HG02973 (cell line): ENCODE measurements at regions not wholly inside any gene's neighbourhood (a gene's known extent, or its start where the extent isn't known, plus 50 kb on each side); places are given as distances from the start of the nearest gene placed in this dataset.

ENCODE experiments used
- ATAC-seq: cut with Tn5 transposase; IDR thresholded peaks from one replicate; pipeline ENCODE4 v1.9.1; 2021; ENCODE audit warnings: moderate library complexity; ENCODE audit not compliant: unreplicated experiment

DNA sequence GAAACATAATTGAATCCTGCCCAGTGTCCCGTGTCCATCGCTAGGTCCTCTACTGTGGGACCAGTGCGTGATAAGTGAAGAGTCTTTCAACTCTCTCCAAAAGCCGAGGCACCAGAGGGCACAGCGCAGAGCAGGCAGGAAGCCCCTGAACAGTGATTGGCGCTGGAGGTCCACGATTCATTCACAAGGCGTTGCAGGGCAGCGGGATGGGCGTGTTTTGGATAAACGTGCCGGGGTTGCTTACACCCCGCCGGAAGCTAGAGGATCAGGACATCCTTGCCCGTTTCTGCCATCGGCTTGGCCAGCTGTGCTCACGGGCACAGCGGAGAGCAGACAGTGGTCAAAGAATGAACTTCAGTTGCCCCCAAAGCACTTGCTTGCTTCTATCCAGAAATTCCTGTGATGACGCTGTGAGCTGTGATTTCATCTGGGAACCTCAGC is 86.0 kb upstream of the PFKP start:
- no peak for ATAC-seq

DNA sequence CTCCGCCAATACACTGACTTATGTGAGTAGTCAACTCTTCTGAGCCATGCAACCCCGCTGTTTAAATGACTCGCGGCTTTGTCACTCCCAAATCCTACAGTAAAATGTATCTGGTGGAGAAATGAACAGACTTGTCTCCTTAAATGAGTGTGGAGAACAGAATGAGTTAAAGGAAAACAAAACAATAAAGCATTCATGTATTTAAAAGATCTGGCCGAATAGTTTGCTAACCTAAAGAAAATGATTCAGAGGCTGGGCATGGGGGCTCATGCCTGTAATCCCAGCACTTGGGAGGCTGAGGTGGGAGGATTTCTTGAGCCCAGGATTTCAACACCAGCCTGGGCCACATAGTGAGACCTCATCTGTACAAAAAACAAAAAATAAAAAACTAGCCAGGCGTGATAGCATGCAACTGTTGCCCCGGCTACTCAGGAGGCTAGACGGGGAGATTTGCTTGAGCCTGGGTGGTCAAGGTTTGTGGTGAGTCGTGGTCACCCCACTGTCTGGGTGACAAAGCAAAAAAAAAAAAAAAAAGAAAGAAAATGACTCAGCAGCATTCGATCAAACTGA is 86.5 kb upstream of the PFKP start:
- no peak for ATAC-seq

DNA sequence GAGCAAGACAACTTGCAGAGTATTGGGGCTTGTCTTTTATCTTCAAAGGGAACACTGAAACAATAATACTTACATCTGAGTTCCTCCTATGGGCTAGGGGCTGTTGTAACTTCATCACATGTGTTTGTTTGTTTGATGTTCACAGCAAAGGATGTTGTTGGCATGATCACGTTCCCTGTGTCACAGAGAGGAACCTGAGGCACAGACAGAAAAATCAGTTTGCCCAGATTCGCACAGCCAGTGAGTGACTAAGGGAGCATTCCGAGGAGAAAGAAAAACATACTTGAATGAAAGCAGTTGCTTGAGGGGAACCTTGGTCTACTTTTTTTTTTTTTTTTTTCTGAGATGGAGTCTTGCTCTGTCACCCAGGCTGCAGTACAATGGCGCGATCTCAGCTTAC is 87.2 kb upstream of the PFKP start:
- no peak for ATAC-seq

DNA sequence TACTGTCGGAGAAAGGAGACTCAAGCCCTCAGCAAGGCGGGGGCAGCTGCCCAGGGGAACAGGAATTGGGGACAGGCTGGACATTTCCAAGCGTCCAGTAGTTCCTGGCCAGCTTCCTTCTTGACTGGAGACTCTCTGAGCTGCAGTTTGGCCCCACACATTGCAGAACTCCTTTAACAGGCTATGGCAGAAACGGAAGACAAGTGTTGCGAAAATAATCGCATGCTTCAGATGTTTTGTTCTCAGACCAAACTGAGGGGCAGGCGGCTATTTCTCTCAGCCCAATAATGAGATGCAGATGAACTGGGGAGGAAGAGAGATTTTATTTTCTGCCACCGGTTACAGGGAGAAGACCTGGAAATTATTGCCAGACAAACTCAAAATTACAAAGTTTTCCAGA is 88.0 kb upstream of the PFKP start:
- ATAC-seq = no peak

DNA sequence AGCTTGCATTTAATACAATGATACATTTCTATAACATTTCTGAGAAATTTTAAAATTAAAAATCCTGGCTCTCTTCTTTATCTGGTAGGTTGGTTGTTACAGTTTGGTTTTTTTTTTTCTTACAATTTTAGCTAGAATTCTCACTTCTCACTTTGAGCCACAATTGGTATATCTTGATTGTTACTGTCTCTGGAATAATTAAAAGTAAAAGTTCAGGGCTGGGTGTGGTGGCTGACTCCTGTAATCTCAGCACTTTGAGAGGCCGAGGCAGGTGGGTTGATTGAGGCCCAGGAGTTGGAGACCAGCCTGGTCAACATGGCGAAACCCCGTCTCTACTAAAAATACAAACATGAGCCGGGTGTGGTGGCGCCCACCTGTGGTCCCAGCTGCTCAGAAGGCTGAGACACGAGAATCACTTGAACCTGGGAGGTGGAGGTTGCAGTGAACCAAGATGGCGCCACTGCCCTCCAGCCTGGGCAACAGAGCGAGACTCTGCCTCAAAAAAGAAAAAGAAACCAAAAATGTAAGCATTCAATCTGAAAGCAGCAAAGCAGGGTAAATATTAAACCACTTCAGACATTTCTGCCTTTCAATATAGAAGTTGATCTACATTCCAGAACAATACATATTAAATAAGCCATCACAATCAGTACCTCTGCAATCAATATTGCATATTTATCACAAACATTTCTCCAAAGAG is 88.6 kb upstream of the PFKP start:
- ATAC-seq = no peak

DNA sequence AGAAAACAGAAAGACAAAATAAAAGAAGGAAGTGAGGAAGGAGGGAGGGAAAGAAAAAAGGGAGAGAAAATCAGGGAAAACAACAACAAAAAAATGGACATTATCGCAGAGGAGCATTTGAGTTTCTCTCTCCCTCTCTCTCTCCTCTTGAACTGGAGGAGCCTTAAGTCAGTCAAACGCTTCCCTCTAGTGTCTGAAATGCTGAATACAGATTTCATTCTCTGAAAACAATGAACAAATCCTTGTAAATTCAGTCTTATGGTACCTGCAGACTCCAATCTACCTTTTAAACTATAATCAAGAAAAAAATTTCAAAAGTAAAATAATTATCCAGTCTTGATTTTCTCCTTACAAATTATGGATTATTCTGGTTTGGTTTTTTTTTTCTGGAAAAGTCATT is 89.2 kb upstream of the PFKP start:
- ATAC-seq = no peak

DNA sequence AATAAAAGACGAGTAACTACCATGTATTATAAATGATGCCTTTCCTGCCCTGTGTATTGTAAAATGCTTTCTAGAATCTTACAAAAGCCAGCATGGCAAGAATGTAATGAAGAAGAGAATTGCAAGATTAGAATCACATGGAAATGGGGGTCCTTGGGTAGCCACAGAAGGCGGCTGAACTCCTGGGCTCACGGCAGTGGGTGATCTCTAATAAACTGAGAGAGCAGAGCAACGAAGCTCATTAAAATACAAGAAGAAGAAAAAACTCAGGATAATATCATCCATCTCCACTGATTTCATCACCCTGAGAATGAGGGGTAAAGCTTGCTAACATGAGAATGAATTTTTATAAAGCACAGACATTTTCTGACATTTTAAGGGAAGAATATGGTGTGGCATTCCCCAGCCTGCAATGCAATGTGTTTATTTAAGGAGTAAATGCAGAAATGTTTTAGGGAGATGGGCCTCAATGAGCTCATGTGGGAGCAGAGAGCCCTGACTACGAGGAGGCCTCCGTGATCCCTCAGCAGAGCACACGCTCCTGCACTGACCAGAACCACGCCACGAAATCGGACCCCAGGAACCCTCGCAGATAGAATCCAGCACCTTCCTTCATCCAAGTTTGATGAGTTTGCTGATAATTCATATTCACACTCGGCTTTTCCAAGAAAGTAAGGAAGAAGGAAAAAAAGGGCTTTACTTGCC is 92.7 kb upstream of the PFKP start:
- no peak for ATAC-seq

DNA sequence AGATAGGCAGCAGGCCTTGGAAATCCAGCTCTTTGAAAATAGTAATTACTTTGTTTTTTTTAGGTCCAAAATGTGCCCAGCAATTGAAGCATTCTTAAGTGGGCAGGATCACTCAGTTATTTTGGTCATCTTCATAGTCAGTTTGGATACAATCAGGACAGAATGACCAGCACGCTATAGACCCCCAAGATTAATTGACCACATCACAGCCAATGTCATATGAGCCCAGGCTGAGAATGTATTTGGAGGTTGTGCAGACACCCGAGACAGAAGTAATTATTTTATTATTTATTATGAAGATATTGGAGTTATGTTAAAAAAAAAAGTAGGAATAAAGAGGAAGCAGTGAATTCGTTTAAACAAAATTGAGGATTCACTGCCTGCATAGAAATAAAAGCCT is 93.3 kb upstream of the PFKP start:
- no peak for ATAC-seq

DNA sequence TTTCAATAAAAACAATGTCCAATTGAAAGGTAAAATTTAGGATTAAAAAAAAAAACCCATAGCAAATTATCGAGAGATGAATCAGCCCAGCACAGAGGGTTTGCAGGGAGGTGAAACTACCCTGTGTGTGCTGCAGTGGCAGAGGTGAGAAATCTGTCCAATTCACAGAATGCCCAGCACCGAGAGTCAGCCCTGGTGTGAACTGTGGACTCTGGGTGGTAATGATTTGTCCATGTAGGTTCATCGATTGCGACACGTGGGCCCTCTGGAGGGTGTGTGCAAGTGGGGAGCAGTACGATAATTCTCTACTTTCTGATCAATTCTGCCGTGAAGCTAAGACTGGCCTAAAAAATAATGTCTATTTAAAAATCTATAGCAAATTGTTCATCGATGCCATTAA is 94.5 kb upstream of the PFKP start:
- ATAC-seq = no peak

DNA sequence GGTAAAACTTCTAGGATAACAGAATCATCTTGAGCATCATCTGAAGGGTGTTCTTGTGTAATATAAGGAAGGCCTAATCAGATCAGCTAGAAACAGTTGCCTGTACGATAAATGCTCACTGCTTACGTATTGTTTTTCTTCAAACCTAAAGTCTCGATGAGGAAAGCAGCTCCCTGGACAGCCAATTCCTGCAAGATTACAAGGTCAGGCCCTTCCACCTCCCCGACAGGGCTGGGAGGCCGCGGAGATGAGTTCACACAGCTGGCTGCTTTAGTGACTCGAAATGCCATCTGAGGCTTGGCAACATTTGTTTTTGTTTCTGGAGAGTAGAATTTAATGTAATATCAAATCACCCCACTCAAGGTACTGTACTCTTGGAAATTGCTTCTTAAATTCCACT is 95.1 kb upstream of the PFKP start:
- ATAC-seq = no peak

DNA sequence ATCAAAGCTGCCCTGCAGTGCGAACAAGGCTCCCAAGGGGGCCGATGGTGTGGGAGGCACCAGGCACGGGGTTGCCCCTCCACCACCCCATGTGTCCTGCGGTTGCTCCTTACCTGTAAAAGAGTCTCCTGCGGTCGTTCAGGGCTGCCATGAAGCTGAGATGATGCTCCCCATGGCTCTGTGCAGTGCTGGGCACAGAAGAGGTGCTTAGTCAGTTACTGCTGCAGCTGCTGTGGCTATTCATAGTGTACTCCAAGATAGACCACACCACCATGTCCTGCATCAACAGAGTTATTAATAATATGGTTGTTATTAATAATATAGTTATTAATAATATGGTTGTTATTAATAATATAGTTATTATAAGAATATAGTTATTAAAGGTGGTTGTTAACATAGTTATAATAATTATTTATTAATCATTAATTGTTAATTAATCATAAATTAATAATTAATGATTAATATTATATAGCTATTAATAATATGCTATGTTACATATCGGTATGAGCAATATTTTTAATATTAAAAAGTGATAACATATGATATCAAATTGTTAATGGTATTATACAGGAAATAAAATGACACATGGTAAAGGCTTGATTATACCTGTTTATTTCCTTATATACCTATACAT is 97.0 kb upstream of the PFKP start:
- ATAC-seq = no peak

DNA sequence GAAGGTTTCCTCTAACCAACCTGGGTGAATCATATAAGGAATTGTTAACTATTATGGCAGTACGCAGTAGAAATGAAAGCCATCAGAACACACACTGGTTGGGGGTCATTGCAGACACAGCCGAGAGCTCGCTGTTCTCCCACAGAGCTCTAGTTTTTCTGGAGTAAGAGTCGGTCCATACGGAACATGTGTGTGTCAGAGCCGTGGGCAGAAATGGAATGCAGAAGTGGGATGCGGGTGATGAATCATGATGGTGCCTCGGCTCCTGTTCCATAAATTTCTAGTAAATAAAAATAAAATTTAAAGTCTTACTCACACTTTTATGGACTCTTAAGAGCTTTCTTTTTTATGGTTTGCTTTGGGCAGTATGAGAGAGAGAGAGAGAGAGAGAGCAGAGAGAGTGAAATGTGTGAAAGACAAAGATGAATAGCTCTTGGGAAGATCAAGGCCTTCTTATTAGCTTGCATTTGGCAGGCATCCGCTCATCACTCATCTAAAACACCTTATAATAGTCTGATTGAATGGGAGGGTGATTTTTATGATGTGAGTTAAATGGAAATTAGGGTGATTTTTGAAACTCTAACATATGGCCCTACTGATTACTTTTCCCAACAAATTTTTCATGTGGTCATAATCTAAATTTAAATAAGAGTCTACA is 98.8 kb upstream of the PFKP start:
- ATAC-seq = no peak

DNA sequence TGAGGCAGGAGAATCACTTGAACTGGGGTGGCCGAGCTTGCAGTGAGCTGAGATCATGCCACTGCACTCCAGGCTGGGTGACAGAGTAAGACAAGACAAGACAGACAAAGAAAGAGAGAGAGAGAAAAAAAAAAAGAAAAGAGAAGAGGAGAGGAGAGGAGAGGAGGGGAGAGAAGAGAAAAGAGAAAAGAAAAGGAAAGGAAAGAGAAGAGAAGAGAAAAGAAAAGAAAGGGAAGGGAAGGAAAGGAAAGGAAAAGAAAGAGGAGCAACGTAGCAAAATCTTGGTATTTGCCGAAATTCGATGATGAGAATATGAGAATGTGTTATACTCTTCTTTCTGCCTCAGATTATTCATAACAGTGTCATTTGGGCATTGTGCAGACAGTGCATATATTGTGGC is 101.2 kb upstream of the PFKP start:
- no peak for ATAC-seq

DNA sequence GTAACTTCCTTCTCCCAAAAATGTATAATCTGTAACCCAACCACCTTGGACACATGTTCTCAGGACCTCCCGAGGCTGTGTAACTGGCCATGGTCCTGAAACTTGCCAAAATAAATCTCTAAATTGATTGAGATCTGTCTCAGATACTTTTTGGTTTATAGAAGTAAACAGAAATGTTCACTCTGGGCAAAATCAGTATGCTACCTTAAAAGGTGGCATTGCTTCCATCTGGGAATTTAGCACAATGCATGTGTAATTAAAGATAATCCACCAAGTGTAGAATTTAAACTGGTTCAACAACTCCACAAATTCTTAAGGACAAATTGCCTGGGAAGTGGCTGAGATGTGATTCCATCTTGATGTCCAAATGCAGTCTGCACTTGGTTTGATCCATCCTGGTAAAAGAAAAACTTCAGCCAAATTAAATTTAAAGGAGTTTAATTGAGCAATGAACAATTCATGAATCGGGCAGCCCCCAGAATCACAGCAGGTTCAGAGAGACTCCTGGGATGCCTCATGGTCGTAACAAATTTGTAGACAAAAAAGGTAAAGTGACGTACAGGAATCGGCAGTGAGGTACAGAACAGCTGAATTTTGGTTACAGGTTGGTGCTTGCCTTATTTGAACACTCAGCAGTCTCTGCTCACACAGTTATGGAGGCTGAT is 102.6 kb upstream of the PFKP start:
- ATAC-seq = no peak

DNA sequence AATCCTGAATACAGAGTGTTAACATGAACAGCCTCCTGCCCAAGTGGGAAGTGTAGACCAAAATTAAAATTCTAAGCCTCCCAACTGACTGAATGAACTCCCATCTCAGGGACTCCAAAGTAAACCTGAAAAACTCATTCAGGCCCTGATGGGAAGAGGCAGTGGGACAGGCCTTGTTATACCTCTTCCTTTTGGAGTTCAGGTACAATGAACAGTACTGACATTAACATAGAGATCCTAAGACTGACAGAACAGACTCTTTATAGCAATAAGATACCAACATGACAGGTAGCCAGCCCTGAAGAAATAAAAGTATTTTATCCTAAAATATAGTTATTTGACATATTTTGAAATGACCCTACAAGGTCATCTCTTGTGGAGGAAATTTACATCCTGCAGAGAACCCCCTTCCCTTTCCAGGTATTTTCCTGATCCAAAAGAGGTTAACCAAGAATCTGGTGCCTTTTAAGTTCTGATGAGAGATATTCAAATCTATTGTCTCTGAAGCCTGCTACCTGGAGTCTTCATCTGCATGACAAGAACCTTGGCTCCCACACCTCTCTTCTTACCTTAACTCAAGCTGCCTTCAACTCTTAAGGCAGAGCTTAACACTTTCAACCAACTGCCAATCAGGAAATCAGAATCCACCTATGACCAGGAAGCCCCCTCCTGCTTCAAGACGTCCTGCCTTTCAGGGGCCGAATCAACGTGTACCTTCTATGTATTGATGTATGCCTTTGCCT is 103.3 kb upstream of the PFKP start:
- no peak for ATAC-seq

DNA sequence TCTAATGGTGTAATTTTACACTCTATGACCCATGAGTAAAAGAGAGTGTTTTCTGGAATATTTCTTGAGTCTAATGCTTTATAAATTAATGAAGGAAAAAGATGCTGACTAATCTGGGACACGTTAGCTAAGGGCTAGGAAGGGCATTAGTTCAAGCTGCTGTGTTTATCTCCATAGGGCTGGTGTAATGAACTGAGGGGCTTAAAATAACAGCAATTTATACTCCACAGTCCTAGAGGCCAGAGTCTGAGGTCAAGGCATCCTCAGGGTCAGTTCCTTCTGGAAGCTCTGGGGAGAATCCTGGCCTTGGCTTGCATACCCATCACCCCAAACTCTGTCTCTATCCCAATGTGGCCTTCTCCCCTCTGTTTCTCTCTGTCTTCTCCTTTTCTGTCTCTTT is 105.2 kb upstream of the PFKP start:
- no peak for ATAC-seq

DNA sequence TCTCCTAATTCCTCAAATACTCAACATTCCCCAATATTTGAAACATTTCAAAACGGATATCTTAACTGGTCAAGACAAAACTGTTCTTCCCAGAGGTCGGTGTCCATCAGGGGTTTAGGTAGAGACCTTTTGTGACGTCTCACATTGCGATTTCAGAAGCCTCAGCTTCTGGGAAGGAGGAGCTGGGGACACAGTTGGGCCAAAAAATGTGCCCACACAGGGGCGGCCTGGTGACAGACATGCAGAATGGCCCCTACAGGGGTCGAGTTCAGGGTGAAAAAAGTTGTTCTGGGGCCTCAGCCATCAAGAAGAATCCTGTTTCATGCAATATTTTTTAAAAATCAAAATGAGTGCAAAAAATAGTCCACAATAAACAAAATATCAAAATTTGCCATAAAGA is 108.7 kb upstream of the PFKP start:
- no peak for ATAC-seq

DNA sequence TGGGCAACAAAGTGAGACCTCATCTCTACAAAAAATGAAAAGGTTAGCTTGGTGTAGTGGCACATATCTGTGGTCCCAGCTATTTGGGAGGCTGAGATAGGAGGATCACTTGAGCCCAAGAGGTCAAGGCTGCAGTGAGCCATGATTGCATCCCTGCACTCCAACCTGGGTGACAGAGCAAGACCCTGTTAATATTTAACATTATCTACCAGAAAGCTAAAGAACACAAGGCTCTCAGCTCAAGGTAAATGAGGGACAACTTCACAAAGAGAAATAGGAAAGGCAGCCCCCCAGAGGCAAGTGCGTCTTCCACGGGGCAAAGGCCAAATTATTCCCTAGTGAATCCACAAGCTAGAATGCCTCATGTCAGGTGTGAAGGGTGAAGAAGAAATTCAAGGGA is 109.6 kb upstream of the PFKP start:
- ATAC-seq = no peak

DNA sequence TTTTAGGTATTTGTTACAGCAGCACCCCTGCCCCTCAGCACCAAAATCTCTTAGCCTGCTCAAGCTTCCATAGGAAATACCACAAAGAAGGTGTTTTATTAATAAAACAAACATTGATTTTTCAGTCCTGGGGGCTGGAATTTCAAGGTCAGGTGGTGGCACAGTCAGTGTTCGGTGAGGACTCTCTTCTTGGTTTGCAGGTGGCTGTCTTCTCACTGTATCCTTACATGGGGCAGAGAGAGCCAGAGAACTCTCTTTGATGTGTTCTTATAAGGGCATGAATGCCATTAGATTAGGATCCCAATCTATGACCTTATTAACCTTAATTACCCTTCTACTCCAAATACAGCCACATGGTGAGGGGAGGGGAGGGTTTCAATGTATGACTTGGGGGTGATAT is 112.3 kb upstream of the PFKP start:
- ATAC-seq = no peak

DNA sequence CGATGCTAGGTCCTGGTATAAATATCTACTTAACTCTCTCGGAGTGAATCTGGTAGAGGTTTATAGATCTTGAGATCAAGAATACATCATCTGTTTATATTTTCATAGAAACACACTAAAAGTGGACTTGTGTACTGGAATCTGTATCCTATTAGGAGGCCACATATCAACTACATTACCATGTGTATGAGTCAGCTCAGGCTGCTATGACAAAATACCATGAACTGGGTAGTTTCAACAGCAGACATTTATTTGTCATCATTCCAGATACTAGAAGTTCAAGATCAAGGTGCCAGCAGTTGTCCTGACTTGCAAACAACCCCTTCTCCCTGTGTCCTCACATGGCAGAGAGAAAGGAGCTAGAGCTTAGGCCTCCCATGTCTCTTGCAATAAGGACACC is 113.9 kb upstream of the PFKP start:
- no peak for ATAC-seq
